ENCODE measurements at regions not wholly inside any gene's neighbourhood (a gene's known extent, or its start where the extent isn't known, plus 50 kb on each side); places are given as distances from the start of the nearest gene placed in this dataset.

DNA sequence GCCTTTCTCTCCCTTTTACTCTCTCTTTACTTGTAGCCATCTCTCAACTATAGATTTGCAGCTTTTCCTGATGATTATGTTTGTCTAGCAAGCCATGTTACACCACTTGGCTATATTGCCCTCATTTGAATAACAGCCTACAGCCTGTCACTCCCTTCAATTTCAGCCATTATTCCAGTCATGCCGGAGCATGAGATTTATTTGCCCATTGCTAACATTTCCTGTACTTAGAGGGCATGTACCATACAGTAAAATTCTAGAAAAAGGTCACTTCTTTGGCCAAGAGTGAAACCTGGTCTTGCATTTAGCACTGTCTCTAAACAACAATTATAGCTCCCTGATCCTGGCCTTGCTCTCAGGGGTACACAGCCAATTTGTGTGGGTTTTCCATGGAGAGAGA lies 221.7 kb upstream of the TMC3 start:
- Histone ChIP-seq H3K27me3 (no peaks in the 10 kb centered on the region), H3K36me3 (no peaks in the 10 kb centered on the region), H3K4me3 (no peak overlapping the region), H3K4me1 (no peaks in the 10 kb centered on the region), H3K9me3 (peaks cover 2 to 8% of the 10 kb centered on the region in 2 donors), H3K27ac (no peak overlapping the region)
- intact Hi-C loops (cut with DNase I; ENCODE audit: low total_unique reads) (no loop called here), in situ Hi-C loops (cut with MboI; ENCODE audit: low pct_ligation_motif_present in 1 of 4, low pct_unique_long_range_greater_than_20kb in 1 of 4, low sequenced_read_pairs in 3 of 4) (no loop called here)
- WGBS, 2 donors (ENCODE audit: low coverage in 1 of 2), result 0 to 36% methylated on average over 1 of the region's 1 CpG
- no peak for DNase-seq
- TF ChIP-seq EP300 (IDR thresholded peaks at IDR 0.05; ENCODE audit: low read depth), result no peak
- TF ChIP-seq, protein P1, sequence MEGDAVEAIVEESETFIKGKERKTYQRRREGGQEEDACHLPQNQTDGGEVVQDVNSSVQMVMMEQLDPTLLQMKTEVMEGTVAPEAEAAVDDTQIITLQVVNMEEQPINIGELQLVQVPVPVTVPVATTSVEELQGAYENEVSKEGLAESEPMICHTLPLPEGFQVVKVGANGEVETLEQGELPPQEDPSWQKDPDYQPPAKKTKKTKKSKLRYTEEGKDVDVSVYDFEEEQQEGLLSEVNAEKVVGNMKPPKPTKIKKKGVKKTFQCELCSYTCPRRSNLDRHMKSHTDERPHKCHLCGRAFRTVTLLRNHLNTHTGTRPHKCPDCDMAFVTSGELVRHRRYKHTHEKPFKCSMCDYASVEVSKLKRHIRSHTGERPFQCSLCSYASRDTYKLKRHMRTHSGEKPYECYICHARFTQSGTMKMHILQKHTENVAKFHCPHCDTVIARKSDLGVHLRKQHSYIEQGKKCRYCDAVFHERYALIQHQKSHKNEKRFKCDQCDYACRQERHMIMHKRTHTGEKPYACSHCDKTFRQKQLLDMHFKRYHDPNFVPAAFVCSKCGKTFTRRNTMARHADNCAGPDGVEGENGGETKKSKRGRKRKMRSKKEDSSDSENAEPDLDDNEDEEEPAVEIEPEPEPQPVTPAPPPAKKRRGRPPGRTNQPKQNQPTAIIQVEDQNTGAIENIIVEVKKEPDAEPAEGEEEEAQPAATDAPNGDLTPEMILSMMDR (IDR thresholded peaks at IDR 0.05), result no peak

DNA sequence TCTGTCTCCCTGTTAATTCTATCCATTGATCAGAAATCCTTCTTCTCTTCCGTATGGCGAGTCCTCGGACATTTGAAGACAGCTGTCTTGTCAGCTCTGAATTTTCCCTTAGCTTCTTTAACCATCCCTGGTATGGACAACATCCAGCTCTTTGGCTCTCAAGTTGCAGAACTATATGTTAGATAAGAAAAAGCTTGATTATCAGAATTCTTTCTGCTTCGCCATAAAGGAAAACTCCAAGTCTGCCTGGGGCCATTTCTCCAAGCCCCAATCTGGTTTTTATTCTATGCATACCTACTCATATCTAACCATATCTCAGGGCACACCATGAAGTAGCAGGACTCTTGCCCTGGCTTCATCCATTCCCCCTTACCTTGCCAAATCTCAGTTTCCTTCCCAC lies 215.7 kb upstream of the TMC3 start:
- intact Hi-C loops (cut with DNase I; ENCODE audit: low total_unique reads), result no loop called here
- 91 to 96% methylated on average over 4 of the region's 4 CpGs for WGBS, 2 donors (ENCODE audit: low coverage in 1 of 2)
- TF ChIP-seq, protein P1 (IDR thresholded peaks at IDR 0.05), result no peak
- TF ChIP-seq EP300 (IDR thresholded peaks at IDR 0.05; ENCODE audit: low read depth), result no peak
- no peak for TF ChIP-seq POLR2A (IDR thresholded peaks at IDR 0.05)
- TF ChIP-seq POLR2AphosphoS5 (IDR thresholded peaks at IDR 0.05), result no peak
- Histone ChIP-seq H3K9me3 (no peaks in the 10 kb centered on the region), H3K27ac (no peak overlapping the region), H3K4me1 (no peaks in the 10 kb centered on the region), H3K27me3 (no peaks in the 10 kb centered on the region), H3K4me3 (no peak overlapping the region), H3K36me3 (no peaks in the 10 kb centered on the region)
- no peak for DNase-seq
- in situ Hi-C loops (cut with MboI; ENCODE audit: low pct_ligation_motif_present in 1 of 4, low pct_unique_long_range_greater_than_20kb in 1 of 4, low sequenced_read_pairs in 3 of 4), result no loop called here

DNA sequence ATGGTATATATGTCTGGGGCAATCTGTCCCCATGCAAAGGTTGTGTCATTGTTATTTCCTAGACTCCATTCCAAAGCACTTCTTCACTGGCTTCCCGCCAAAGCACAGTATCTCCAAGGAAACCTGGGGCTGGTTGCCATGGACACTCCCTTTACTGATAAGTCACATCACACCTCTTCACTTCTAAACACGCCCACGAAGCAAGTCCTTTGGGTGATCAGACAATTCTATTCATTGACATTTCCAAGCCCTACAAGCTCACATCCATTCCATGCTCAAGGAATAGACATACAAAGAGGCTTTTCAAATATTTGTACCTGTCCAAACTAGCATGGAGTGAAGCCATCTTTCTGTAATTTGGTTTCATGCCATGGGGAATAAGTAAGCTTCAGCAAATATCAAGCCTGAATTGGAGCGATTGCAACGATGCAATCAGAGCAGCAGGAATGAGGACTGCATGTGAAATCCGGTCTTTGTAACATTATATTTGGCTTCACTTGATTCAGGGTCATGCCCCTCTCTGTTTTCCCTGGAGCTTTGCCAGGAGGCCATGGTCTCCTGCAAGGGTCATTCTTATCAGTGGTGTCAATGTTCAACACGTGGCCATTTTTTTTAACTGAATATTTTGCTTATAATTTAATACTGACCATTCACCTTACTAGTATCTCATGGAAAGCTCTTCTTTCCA lies 201.6 kb upstream of the TMC3 start:
- in situ Hi-C loops (cut with MboI; ENCODE audit: low pct_ligation_motif_present in 1 of 4, low pct_unique_long_range_greater_than_20kb in 1 of 4, low sequenced_read_pairs in 3 of 4), result no loop called here
- WGBS, 2 donors (ENCODE audit: low coverage in 1 of 2), result 25 to 54% methylated on average over 1 to 7 of the region's 7 CpGs
- Histone ChIP-seq H3K4me1 (no peaks in the 10 kb centered on the region), H3K27ac (no peak overlapping the region), H3K9me3 (no peaks in the 10 kb centered on the region), H3K4me3 (no peak overlapping the region), H3K36me3 (no peaks in the 10 kb centered on the region), H3K27me3 (no peaks in the 10 kb centered on the region)
- no peak for DNase-seq
- intact Hi-C loops (cut with DNase I; ENCODE audit: low total_unique reads), result no loop called here
- TF ChIP-seq, protein P1 (IDR thresholded peaks at IDR 0.05), result no peak
- TF ChIP-seq POLR2AphosphoS5 (IDR thresholded peaks at IDR 0.05) (no peak), EP300 (IDR thresholded peaks at IDR 0.05; ENCODE audit: low read depth) (no peak), POLR2A (IDR thresholded peaks at IDR 0.05) (no peak)

DNA sequence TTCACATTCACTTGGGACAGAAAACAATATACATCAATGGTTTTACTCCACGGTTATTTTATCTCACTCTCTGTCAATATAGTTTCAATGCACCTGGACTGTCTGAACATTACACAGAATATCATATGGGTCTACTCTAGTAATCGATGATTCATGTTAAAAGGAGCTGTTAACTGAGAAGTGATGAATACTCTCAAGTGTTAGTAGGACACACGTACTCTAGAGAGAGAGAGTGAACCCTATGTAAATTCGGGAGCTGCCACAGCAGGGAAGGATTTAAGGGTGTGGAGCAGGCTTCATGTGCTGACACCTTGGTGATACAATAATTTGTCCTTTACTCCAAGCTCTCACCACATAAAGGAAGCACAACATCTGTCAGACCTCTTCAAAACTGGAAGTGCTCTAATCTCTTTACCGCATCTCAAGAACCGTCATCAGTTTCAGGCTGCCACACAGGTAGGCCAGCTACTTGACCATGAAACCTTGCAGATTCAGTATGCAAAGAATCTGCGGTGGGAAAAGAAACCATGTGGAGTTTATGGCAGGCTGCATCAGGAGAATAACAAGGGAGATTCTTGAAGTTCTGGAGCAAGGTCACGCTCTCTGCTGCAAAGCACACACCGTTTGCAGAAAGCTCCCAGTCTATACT lies 199.2 kb upstream of the TMC3 start:
- TF ChIP-seq, protein P1 (IDR thresholded peaks at IDR 0.05), result no peak
- no peak for TF ChIP-seq POLR2A (IDR thresholded peaks at IDR 0.05)
- TF ChIP-seq POLR2AphosphoS5 (IDR thresholded peaks at IDR 0.05), result no peak
- TF ChIP-seq EP300 (IDR thresholded peaks at IDR 0.05; ENCODE audit: low read depth), result no peak
- intact Hi-C loops (cut with DNase I; ENCODE audit: low total_unique reads) (no loop called here), in situ Hi-C loops (cut with MboI; ENCODE audit: low pct_ligation_motif_present in 1 of 4, low pct_unique_long_range_greater_than_20kb in 1 of 4, low sequenced_read_pairs in 3 of 4) (no loop called here)
- Histone ChIP-seq H3K4me1 (no peaks in the 10 kb centered on the region), H3K27ac (no peak overlapping the region), H3K9me3 (no peaks in the 10 kb centered on the region), H3K4me3 (no peak overlapping the region), H3K36me3 (no peaks in the 10 kb centered on the region), H3K27me3 (no peaks in the 10 kb centered on the region)
- WGBS, 2 donors (ENCODE audit: low coverage in 1 of 2), result 77 to 79% methylated on average over 6 to 9 of the region's 9 CpGs
- DNase-seq, result no peak

Data from transverse colon (tissue), 4 donors.